DMS53 (cell line): ENCODE measurements at regions not wholly inside any gene's neighbourhood (a gene's known extent, or its start where the extent isn't known, plus 50 kb on each side); places are given as distances from the start of the nearest gene placed in this dataset.

Experiments used
- DNase-seq: peaks from one replicate; lab custom pipeline; 2025; lab: John Stamatoyannopoulos, UW

- DNase-seq, result peak; percentile 92
Observed at GRCh38 chr9:105064248-105065097, 136.5 kb upstream of the ABCA1 start.

- peak; percentile 67 for DNase-seq
Observed at GRCh38 chr9:105065098-105066088, 137.4 kb upstream of the ABCA1 start.

- DNase-seq, result no peak
Observed at GRCh38 chr9:105066275-105066865, 138.4 kb upstream of the ABCA1 start.

GRCh38 chr9:105067895-105068580 lies 140.1 kb upstream of the ABCA1 start:
- DNase-seq, result no peak

- no peak for DNase-seq
Observed at GRCh38 chr9:105069285-105069684, 141.3 kb upstream of the ABCA1 start.

- no peak for DNase-seq
Observed at GRCh38 chr9:105069696-105070095, 141.7 kb upstream of the ABCA1 start.

- DNase-seq, result no peak
Observed at GRCh38 chr9:105070176-105070575, 142.2 kb upstream of the ABCA1 start.

GRCh38 chr9:105072476-105072875 lies 144.5 kb upstream of the ABCA1 start:
- DNase-seq, result no peak

GRCh38 chr9:105073147-105073546 lies 145.2 kb upstream of the ABCA1 start:
- DNase-seq, result no peak

- DNase-seq, result no peak
Observed at GRCh38 chr9:105074491-105074890, 146.5 kb upstream of the ABCA1 start.

- no peak for DNase-seq
Observed at GRCh38 chr9:105076729-105077128, 148.8 kb upstream of the ABCA1 start.

- DNase-seq, result no peak
Observed at GRCh38 chr9:105079457-105079856, 151.5 kb upstream of the ABCA1 start.

- no peak for DNase-seq
Observed at GRCh38 chr9:105082843-105083242, 154.9 kb upstream of the ABCA1 start.

- no peak for DNase-seq
Observed at GRCh38 chr9:105083256-105083655, 155.3 kb upstream of the ABCA1 start.

GRCh38 chr9:105087910-105088898 lies 156.2 kb upstream of the SLC44A1 start:
- DNase-seq, result no peak

GRCh38 chr9:105089874-105090273 lies 154.6 kb upstream of the SLC44A1 start:
- DNase-seq, result no peak

GRCh38 chr9:105091004-105091640 lies 153.3 kb upstream of the SLC44A1 start:
- DNase-seq, result no peak

GRCh38 chr9:105093685-105094084 lies 150.8 kb upstream of the SLC44A1 start:
- DNase-seq, result no peak

GRCh38 chr9:105098370-105098769 lies 146.1 kb upstream of the SLC44A1 start:
- no peak for DNase-seq

- DNase-seq, result peak; percentile 45
Observed at GRCh38 chr9:105103776-105104175, 140.7 kb upstream of the SLC44A1 start.
